Prostate gland (tissue), 2 donors: ENCODE measurements at regions not wholly inside any gene's neighbourhood (a gene's known extent, or its start where the extent isn't known, plus 50 kb on each side); places are given as distances from the start of the nearest gene placed in this dataset.

Experiments used
- POLR2A ChIP-seq: fragments of 450-650 bp; IDR thresholded peaks from one replicate; pipeline ENCODE4 v1.6.1; 2016; ENCODE audit warnings: antibody characterized with exemption, mild to moderate bottlenecking
- POLR2AphosphoS5 ChIP-seq: sonication (generic); formaldehyde crosslinking; IDR thresholded peaks from one replicate; pipeline ENCODE4 v1.6.1; 2017; ENCODE audit warnings: antibody characterized with exemption
- TF ChIP-seq, protein P1 (sequence below), 4 experiments: fragments of 200-600 bp in 2 of 4; fragments of 450-650 bp in 2 of 4; sonication (generic) in 2 of 4; IDR thresholded peaks; 1 replicate in 3 of 4; 2 replicates in 1 of 4; pipeline ENCODE4 v1.5.1; 2016 to 2019; ENCODE audit warnings: antibody characterized with exemption in 4 of 4, mild to moderate bottlenecking in 2 of 4, moderate library complexity in 2 of 4

DNA sequence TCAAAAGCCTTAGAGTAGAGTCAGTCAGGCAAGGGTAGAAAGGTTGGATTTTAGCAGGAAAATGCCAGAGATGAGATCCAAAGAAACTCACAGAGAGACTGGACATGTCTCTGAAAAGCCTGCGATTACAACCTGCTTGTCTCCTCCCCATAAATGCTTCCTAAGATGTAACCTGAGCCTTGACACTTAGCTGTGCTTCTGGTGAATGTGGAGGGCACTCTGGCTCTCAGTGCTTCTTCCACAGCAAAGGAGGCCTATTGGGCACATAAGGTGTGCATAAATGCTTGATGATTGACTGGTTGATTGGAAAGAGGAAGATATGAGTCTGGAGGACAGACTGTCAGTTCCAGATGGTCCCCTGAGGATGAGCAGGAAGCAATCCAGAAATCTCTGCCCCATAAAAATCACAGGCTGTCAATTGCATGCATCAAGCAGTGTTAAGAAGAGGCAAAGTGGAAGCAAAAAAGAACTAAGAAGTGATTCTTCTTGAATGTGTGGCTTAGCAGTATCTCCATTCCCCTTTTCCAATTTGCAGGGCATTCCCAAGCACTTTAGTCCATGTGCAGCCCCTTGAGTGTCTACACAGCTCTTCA is 236.2 kb upstream of the RRP15 start:
- TF ChIP-seq POLR2AphosphoS5 (no peak), POLR2A (no peak)
- TF ChIP-seq, protein P1, sequence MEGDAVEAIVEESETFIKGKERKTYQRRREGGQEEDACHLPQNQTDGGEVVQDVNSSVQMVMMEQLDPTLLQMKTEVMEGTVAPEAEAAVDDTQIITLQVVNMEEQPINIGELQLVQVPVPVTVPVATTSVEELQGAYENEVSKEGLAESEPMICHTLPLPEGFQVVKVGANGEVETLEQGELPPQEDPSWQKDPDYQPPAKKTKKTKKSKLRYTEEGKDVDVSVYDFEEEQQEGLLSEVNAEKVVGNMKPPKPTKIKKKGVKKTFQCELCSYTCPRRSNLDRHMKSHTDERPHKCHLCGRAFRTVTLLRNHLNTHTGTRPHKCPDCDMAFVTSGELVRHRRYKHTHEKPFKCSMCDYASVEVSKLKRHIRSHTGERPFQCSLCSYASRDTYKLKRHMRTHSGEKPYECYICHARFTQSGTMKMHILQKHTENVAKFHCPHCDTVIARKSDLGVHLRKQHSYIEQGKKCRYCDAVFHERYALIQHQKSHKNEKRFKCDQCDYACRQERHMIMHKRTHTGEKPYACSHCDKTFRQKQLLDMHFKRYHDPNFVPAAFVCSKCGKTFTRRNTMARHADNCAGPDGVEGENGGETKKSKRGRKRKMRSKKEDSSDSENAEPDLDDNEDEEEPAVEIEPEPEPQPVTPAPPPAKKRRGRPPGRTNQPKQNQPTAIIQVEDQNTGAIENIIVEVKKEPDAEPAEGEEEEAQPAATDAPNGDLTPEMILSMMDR (IDR thresholded peaks at IDR 0.05) = no peak
